Cardiac muscle cell (in vitro differentiated cells and primary cell): ENCODE measurements at regions not wholly inside any gene's neighbourhood (a gene's known extent, or its start where the extent isn't known, plus 50 kb on each side); places are given as distances from the start of the nearest gene placed in this dataset.
A peak's percentile ranks its signal among the peaks of the same experiment; 100 is the strongest.

Experiments
- DNase-seq, 2 donors: peaks; one replicate each; pipeline versions ENCODE4 v3.0.0 to v3.0.0-alpha.2; 2010 to 2017; ENCODE audit warnings: low read depth in 1 of 2, low spot score in 1 of 2
- H3K27ac ChIP-seq: fragments of 200-600 bp; sonication (generic); 2 replicates; pipeline ENCODE4 v1.5.1; 2016
- H3K27me3 ChIP-seq: fragments of 200-600 bp; sonication (generic); 2 replicates; pipeline ENCODE4 v1.6.0; 2016; ENCODE audit warnings: control low read depth
- H3K36me3 ChIP-seq: fragments of 200-600 bp; sonication (generic); 2 replicates; pipeline ENCODE4 v1.5.1; 2016; ENCODE audit warnings: control low read depth
- H3K4me1 ChIP-seq: fragments of 200-600 bp; sonication (generic); 2 replicates; pipeline ENCODE4 v1.8.1; 2017; ENCODE audit warnings: low read depth, mild to moderate bottlenecking, mixed run types
- H3K4me3 ChIP-seq: fragments of 200-600 bp; sonication (generic); 2 replicates; pipeline ENCODE4 v1.5.1; 2016; ENCODE audit warnings: mild to moderate bottlenecking
- H3K9me3 ChIP-seq: fragments of 200-600 bp; sonication (generic); 2 replicates; pipeline ENCODE4 v1.5.1; 2017; ENCODE audit warnings: low read depth, mild to moderate bottlenecking, control low read depth
- TF ChIP-seq, protein P1 (sequence below): IDR thresholded peaks from 2 replicates; pipeline ENCODE4 v1.5.1; 2012; ENCODE audit warnings: low read depth, mild to moderate bottlenecking, low read length

DNA sequence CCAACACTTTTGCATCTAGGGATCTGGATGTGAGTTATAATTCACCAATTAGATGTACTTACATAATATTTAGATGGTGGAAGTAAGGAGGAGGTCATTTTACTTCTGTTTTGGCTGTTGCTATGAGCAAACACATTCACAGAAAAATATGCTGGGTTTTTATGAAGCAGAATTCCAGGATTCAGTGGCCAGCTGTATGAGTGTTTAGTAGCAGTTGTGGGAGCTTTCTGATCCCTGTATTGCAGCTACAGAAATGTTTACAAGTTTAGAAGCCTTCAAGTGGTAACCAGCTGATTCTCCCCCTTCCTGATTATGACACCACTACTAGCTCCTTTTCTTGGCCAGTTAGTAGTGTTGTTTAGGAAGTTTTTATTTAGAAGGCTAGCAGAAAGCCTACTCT is 177.0 kb downstream of the TENT5A start:
- DNase-seq: no peak
- peaks cover 10% of the 10 kb centered on the region for H3K4me1 ChIP-seq
- H3K9me3 ChIP-seq: no peaks in the 10 kb centered on the region
- H3K27me3 ChIP-seq: no peaks in the 10 kb centered on the region
- H3K4me3 ChIP-seq: no peak overlapping the region
- TF ChIP-seq, protein P1, sequence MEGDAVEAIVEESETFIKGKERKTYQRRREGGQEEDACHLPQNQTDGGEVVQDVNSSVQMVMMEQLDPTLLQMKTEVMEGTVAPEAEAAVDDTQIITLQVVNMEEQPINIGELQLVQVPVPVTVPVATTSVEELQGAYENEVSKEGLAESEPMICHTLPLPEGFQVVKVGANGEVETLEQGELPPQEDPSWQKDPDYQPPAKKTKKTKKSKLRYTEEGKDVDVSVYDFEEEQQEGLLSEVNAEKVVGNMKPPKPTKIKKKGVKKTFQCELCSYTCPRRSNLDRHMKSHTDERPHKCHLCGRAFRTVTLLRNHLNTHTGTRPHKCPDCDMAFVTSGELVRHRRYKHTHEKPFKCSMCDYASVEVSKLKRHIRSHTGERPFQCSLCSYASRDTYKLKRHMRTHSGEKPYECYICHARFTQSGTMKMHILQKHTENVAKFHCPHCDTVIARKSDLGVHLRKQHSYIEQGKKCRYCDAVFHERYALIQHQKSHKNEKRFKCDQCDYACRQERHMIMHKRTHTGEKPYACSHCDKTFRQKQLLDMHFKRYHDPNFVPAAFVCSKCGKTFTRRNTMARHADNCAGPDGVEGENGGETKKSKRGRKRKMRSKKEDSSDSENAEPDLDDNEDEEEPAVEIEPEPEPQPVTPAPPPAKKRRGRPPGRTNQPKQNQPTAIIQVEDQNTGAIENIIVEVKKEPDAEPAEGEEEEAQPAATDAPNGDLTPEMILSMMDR: no peak
- no peaks in the 10 kb centered on the region for H3K36me3 ChIP-seq
- H3K27ac ChIP-seq: no peak overlapping the region

DNA sequence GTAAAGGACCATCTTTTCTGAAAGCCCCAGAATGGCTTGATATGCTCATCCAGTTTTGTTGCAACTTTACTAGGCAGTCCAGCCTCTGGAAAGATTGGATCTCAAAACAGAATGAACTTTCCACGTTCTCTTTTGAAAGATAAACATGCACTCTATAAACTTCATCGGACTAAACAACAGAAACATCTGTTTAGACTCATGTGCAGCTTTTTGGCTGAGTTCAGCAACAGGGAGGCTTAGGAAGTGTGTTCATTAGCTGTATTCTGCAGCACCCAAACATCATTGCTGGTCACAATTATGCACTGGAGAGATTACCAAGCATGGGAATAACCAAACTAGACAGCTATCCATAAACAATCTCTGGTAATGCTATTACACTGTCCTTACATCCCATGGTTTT is 180.5 kb downstream of the TENT5A start:
- no peaks in the 10 kb centered on the region for H3K27me3 ChIP-seq
- no peaks in the 10 kb centered on the region for H3K9me3 ChIP-seq
- DNase-seq: no peak
- no peak overlapping the region for H3K4me3 ChIP-seq
- H3K4me1 ChIP-seq: peaks cover 10% of the 10 kb centered on the region
- no peak overlapping the region for H3K27ac ChIP-seq
- H3K36me3 ChIP-seq: no peaks in the 10 kb centered on the region
- TF ChIP-seq, protein P1: no peak

DNA sequence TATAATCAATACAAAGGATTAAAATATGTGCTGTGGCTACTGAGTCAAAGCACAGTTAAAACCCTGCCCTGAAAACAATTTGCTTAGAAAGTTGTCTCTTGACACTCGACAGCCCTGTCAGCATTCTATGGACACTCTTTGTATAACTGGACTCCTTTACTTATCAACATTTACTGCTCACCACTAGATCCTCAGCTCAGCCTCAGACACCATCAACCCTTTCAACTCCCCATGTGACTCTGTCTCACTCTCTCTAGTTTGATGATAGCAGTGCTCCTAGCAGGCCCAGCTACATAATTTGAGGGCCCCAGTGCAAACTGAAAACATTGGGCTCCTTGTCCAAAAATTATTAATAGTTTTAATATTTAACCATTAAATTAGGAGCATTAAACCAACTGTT is 181.8 kb downstream of the TENT5A start:
- Histone ChIP-seq H3K4me3 (no peak overlapping the region), H3K9me3 (no peaks in the 10 kb centered on the region), H3K27me3 (no peaks in the 10 kb centered on the region), H3K4me1 (peaks cover 10% of the 10 kb centered on the region), H3K27ac (no peak overlapping the region), H3K36me3 (no peaks in the 10 kb centered on the region)
- peak in 1 of 2 donors; percentile 49 for DNase-seq
- TF ChIP-seq, protein P1: no peak

DNA sequence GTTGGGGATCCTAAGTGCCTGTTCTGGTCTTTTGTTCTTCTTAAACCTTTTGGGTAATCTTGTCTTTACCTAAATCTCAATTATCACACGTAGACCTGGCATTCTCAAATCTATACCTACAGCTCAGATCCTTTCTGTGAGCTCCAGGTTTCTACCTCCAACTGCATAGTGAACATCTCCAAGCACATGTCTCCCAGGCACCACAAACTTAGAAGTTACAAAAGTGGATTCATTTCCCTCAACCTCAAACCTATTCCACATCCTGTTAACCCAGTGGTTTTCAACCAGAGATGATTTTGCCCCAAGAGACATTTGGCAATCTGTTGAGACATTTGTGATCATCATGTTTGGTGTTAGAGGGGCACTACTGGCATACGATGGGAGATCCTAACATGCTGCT is 183.5 kb downstream of the TENT5A start:
- no peaks in the 10 kb centered on the region for H3K36me3 ChIP-seq
- TF ChIP-seq, protein P1: no peak
- no peak overlapping the region for H3K27ac ChIP-seq
- no peak overlapping the region for H3K4me3 ChIP-seq
- H3K4me1 ChIP-seq: peaks cover 6% of the 10 kb centered on the region
- no peaks in the 10 kb centered on the region for H3K9me3 ChIP-seq
- DNase-seq: no peak
- no peaks in the 10 kb centered on the region for H3K27me3 ChIP-seq

DNA sequence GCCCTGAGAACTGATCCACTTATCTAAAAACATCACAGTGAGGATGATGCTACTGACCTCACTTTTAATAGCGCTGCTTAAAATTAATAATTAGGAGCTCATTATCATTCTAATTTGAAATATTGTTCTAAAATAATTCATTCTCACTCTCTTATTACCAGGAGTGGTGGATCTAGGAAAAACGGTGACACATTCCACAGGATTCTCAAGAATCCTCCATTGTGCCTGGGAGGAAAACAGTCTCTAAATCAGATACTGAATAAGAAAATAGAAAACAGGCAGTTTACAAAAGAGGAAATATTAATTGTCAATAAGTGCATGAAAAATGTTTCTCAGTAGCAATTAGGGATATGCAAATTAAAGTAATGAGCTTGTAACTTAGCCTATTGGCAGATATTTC is 187.4 kb downstream of the TENT5A start:
- Histone ChIP-seq H3K4me3 (no peak overlapping the region), H3K27me3 (no peaks in the 10 kb centered on the region), H3K4me1 (peaks cover 16% of the 10 kb centered on the region), H3K9me3 (no peaks in the 10 kb centered on the region), H3K27ac (no peak overlapping the region), H3K36me3 (no peaks in the 10 kb centered on the region)
- DNase-seq: peak in 1 of 2 donors; percentile 8
- TF ChIP-seq, protein P1: no peak
